Astrocyte of the cerebellum (primary cell): ENCODE measurements at regions not wholly inside any gene's neighbourhood (a gene's known extent, or its start where the extent isn't known, plus 50 kb on each side); places are given as distances from the start of the nearest gene placed in this dataset.

Experiments
- DNase-seq: peaks from one replicate; pipeline ENCODE4 v3.0.0-alpha.2; 2011; ENCODE audit warnings: low read depth
- H3K4me3 ChIP-seq: 2 replicates; pipeline ENCODE4 v1.5.1; 2011; ENCODE audit warnings: mild to moderate bottlenecking, low read depth, low read length, moderate library complexity
- CTCF ChIP-seq: IDR thresholded peaks from 2 replicates; pipeline ENCODE4 v1.5.1; 2012; ENCODE audit warnings: low read length, low read depth, moderate library complexity, mild to moderate bottlenecking; ENCODE audit errors: missing control alignments
- in situ Hi-C: cut with HindIII; loops from 2 replicates; pipeline ENCODE4 v1.10.0; 2017; ENCODE audit warnings: low sequenced_read_pairs

DNA sequence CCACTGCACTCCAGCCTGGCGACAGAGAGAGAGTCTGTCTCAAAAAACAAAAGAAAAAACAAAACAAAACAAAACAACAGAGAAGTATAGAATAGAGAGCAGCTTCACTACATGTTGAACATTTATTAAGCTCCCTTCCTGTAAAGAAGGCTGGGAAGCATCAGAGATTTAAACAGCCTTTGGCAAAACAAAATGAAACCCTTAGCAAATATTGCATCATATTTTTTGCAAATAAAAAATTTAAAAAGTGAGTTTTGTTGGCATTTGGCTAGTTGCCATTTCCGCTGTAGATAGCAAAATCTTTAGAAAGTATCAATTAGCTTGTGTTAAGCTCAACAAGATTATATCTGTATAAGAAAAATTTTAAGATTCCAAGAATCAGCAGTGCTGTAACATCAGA lies 151.2 kb downstream of the SERPINI1 start:
- H3K4me3 ChIP-seq, result no peak overlapping the region
- no peak for DNase-seq
- in situ Hi-C loops, result no loop called here
- TF ChIP-seq CTCF, result no peak

DNA sequence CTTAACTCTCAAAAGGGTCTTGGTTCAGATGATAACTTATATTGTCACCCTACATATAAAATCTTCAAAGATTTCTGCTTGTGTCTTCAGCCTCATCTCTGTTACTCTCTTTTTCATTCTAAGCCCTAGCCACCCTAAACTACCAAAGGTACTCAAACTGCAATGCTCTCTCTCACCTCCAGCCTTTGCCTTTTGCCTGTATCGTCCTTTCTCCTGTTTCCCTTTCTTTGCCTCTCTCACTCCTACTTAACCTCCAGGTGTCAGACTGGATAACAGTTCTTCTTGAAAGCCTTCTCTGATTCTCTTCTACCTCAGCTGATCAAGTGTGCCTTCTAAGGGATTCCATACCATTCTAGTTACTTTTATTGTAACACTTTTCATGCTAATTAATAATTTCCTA lies 149.8 kb downstream of the SERPINI1 start:
- no peak for DNase-seq
- TF ChIP-seq CTCF, result no peak
- no peak overlapping the region for H3K4me3 ChIP-seq
- in situ Hi-C loops, result no loop called here

- DNase-seq, result no peak
- no peak overlapping the region for H3K4me3 ChIP-seq
- in situ Hi-C loops, result no loop called here
- no peak for TF ChIP-seq CTCF
These were observed 149.0 kb downstream of the SERPINI1 start for GRCh38 chr3:167884481-167884880.

GRCh38 chr3:167883452-167883851 lies 147.9 kb downstream of the SERPINI1 start:
- TF ChIP-seq CTCF, result no peak
- in situ Hi-C loops, result no loop called here
- no peak overlapping the region for H3K4me3 ChIP-seq
- DNase-seq, result no peak

DNA sequence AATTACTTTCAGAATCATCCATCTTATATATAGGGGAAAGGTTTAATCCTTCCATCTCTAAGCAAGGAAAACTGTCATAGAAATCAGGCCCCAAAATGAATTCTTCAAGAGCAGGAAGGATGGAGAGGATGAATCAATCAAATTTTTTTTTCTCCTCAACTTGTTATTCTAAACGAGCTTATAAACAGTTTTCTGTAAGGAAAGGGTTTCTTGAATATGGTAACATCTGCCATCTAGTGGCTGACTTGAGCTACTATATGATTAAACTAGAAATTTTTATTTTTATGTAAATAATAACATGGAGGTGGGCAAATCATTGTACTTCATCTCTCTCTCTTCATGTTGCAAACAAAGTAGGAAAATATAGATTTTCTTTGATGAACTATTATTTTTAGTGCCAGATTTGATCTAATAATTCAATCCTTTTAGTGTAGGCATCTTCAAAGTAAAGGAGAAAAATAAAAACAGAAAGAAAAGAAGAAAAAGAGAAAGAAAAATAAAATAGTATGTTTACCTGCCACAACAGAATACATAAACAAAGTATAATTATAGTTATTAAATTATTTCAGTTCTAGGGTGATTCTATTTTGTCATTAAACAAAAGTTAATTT lies 146.6 kb downstream of the SERPINI1 start:
- peak; percentile 45 for DNase-seq

DNA sequence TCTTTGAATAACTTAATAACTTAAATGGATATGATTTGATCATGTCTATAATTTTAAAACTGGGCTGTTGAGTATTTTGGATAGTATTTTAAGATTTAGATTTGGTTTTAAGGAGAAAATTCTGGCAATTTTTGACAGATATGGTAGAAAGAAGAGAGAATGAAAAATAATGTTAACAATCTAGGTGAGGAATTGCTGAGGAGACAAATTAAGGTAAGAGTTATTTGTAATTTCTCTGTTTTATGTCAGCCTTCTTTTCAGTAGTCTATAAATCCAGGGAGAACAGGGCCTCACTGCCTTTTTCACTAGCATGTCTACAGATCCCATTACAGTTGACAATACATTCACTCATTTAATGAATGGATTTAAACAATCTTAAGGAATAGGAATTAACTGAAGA lies 144.7 kb downstream of the SERPINI1 start:
- H3K4me3 ChIP-seq, result no peak overlapping the region
- in situ Hi-C loops, result no loop called here

More for the DNA sequence above, 146.6 kb downstream of the SERPINI1 start:
- TF ChIP-seq CTCF, result peak; percentile 33
- in situ Hi-C loops, result no loop called here
- no peak overlapping the region for H3K4me3 ChIP-seq

More for the DNA sequence above, 144.7 kb downstream of the SERPINI1 start:
- no peak for DNase-seq
- TF ChIP-seq CTCF, result no peak
